HUDEP-2 (cell line): ENCODE measurements at regions not wholly inside any gene's neighbourhood (a gene's known extent, or its start where the extent isn't known, plus 50 kb on each side); places are given as distances from the start of the nearest gene placed in this dataset.
A peak's percentile ranks its signal among the peaks of the same experiment; 100 is the strongest.

Source experiments
- DNase-seq, 76 experiments: peaks; one replicate each; lab custom pipeline; 2025; ENCODE audit not compliant: unreplicated experiment in 76 of 76; lab: John Stamatoyannopoulos, UW

- DNase-seq, result no peak
Observed at GRCh38 chr16:55107851-55108250, 177.2 kb downstream of the IRX5 start.

DNA sequence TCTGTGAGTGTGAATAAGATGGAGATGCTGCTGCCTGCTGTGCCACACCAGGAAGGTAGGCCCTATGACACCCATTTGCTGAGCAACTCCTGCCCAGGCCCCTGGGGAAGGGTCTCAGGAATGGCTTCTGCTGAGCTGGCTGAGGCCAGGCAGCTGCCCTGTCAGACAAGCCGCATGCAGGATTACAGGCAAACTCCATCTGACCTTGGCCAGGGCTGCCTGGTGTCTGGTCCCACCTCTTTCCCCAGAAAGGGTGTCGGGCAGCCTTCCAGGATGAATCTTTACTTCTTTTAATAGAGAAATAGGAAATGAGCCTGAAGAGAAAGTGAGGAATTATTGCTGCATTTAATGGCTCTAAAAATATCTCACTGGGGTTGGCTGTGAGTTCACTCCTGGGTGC lies 182.5 kb downstream of the IRX5 start:
- DNase-seq, result no peak

DNA sequence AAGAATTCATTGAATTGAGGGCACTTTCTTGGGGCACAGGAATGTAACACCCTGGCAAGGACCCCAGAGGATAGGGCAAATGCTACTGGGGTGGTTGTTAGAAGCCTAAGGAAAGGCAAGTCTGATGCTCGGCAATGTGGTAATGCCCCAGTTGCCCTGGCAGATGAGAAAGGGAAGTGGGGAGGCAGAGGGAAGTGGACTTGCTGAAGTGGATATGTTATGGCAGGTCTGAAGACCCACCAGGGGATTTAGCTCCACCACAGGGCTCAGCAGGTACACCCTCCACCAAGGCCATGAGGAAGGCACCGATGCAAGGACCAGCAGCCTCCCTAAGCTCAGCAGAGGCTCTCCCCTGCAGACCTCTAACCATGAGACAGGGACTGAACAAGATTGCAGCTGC lies 184.8 kb downstream of the IRX5 start:
- DNase-seq, result no peak

- no peak for DNase-seq
Observed at GRCh38 chr16:55116165-55116920, 185.7 kb downstream of the IRX5 start.

GRCh38 chr16:55118701-55119260 lies 188.1 kb downstream of the IRX5 start:
- DNase-seq, result no peak

- DNase-seq, result peak in 2 of 76 experiments; percentile 3 to 14
Observed at GRCh38 chr16:55120408-55120807, 189.7 kb downstream of the IRX5 start.

DNA sequence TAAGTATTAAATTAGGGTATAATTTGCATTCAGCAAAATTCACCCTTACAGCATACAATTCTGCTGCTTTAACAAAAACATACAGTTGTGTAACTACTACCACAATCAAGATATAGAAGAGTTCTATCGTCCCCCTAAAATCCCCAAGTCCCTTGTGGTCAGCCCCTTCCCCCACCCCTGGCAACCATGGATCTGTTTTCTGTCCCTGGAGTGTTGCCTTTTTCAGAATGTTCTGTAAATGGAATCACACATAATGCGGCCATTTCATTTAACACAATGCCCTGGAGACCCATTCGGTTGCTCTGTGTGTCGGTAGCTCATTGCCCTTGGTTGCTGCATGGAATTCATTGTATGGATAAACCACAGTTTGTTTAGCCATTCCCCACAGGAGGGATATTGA lies 190.2 kb downstream of the IRX5 start:
- DNase-seq, result no peak

GRCh38 chr16:55123652-55124051 lies 193.0 kb downstream of the IRX5 start:
- DNase-seq, result no peak

GRCh38 chr16:55125818-55126385 lies 195.2 kb downstream of the IRX5 start:
- DNase-seq, result no peak

GRCh38 chr16:55126456-55126855 lies 195.8 kb downstream of the IRX5 start:
- no peak for DNase-seq

DNA sequence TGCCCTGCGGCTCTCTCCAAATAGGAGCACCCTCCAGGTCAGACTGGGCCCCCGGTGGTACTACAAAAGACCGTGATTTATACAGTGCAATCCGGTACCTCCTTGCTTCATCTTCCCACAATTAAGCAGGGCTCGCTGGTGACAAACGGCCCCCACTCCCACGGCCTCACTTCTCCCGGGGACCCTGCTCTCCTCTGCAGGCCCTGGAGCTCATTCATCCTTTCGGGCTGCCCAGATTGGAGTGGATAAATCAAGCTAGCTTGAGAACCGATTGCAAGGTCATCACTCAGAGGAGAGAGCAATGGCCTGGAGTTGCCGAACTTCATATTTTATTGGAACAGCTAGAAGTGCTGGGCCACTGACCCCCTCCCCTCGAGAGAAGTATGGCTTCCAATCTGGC lies 193.5 kb upstream of the IRX6 start:
- no peak for DNase-seq

DNA sequence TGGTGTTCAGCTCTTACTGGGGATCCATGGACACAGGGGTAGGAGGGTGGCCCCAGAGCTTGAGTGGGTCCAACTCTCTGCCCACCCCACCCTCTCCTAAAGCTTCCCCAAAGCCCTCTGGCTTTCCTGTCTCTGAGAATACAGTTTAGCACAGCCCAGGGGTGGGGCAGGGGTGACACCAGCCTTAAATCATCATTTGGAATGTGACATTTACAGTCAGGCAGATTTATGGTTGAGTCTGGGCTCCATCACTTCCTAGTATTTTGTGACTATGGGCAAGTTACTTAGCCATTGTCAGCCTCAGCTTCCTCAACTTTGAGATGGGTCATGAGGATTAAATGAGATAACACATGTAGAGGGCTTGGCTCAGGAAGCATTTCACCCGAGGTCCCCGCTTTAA lies 193.1 kb upstream of the IRX6 start:
- DNase-seq, result no peak

DNA sequence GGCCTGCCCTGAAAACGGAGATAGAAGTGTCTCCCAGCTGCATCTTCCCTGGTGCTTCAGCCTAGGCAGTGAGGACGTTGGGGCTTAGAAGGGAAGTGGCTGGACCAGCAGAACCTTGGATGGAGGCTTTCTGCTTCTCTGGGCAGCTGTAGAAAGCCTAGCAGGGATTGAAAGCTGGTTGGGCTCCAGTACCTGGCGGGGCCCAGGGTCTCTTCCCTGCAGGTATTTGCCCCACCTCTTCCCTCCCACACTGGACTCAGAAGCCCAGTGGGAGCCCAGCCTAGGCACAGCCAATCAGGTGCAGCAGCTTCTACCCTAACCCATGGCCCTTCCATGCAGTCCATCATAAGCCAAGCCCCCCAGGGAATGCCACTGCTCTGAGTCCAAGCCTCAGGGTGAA lies 190.3 kb upstream of the IRX6 start:
- no peak for DNase-seq

GRCh38 chr16:55136356-55137150 lies 187.4 kb upstream of the IRX6 start:
- no peak for DNase-seq

DNA sequence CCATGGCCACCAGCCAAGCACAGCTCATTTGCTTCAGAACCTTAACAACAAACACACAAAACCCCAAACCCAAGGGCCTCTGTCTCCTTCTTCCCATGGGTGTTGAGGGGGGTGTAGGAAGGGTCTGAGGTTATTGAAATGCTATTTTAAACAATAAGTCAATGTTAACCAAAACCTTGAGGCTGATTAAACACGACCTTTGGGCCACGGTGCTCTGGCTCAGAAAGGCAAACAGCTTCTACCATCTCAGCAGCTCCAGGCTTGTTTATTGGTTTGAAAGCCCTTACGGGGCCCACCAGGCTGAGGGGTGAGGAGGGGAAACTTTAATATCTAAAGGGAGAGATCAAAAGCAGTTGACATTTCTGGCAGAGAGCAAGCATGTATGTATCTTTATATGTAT lies 185.7 kb upstream of the IRX6 start:
- no peak for DNase-seq

DNA sequence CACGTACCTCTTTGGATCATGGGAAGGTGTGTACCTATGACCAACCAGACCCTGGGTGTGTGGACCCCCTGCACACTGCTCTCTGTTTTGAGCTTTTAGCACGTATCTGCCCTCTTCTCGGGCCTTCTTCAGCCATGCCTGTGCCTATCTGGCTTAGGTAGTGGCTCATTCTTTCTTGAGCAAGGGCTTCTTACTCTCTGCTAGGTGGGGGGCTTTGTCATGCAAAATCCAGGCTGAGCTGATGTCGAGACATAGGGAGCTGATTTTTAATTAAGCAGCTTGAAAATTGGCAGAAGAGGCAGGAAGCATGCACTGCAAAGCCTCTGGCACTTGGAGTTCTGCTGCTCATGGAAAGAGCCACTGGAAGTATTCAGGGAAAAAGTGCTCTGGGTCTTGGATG lies 181.6 kb upstream of the IRX6 start:
- no peak for DNase-seq

DNA sequence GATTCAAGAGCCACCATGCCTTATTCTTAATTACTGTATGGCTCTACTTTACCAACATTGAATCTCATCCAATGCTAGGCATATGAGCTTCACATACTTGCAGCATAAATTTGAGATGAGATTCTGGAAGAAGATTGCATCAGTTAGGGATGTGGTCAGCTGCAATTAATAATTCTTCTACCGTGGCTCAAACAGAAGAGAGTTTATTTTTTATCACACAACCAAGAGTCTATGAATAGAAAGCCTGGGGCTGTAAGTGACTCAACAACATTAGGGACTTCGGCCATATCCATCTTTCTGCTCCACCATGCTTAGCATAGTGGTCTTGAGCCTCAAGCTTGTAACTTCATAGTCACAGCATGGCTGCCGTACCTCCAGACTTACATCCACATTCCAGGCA lies 179.4 kb upstream of the IRX6 start:
- DNase-seq, result no peak

DNA sequence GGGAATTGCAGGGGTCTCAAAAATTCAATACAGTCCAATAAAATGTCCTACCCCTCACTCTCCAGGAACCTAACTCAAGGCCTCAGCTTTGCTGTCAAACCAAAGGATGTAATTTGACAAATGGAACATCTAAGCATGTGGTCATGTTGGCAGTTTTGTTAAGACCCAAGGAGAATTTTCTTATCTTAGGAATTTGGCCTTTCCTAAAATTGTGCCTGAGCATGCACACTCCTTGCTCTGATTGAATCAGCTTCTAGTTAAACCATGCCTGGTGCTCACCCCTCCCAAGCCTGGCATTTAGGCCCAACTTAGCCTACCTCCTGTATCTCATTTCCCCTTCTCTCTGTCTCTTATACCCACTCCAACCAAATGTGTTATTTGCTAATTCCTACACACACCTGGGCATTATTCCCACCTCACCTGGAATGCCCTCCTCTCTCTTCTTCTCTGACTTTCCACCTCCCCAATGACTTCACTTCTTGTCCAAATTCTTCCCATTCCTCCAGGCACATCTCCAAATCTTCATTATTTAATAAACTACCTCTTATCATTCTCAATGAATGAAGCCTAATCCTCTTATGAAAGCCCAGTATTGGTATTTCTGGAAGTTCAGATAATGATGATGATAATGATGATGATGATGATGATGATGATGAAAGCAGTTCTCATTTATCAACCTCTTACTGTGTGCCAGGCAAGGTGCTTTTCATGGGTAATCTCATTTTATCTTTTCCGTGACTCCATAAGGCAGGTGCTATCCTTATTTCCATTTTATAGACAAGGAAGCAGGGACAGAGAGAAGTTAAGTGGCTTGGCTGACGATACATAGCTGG lies 178.0 kb upstream of the IRX6 start:
- DNase-seq, result no peak

DNA sequence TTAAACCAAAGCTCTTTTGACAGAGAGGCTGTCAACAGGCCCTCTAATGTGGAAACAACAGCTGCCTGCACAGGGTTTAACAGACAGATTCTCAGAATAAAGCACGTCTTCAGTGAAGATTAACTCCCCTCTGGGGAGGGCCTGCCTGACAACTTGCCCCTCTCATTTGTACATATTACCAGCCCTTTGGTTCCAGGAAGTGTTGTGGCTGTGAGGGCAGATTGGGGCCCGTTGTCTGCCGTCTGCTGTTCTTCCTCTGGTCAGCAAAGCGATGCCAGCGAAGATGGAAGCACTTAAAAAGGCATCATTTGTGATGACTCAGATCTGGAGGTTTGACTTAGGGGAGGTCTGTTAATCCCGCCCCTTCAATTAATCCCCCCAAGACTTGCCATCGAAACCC lies 177.0 kb upstream of the IRX6 start:
- no peak for DNase-seq

GRCh38 chr16:55147396-55147795 lies 176.6 kb upstream of the IRX6 start:
- DNase-seq, result no peak

DNA sequence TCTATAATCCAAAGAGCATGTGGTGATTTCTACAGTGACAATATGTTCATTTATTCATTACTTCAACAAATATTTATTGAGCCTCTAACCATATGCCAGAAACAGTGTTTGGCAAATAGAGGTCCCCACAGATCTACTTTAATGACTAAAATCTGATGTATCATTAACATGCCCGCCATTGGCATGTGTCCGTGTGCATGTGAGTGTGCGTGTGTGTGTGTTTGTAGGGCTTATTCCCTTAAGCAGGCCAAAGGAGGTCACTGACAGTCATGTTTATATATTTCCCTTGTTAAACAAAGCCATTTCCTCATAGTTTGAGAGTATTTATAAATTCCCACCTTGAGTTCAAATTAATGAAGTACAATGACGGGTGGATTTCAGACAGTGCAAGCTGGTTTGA lies 174.4 kb upstream of the IRX6 start:
- no peak for DNase-seq
